A549 (cell line): ENCODE measurements at regions not wholly inside any gene's neighbourhood (a gene's known extent, or its start where the extent isn't known, plus 50 kb on each side); places are given as distances from the start of the nearest gene placed in this dataset.

Experiments used
- CEBPB ChIP-seq, 2 experiments: fragments of >200 bp in 1 of 2; sonication (Bioruptor Twin) in 1 of 2; formaldehyde crosslinking in 1 of 2; IDR thresholded peaks; 2 replicates each; pipeline ENCODE4 v1.6.1; 2012 to 2016
- TF ChIP-seq, protein P1 (sequence below): fragments of >200 bp; sonication (Bioruptor Twin); formaldehyde crosslinking; IDR thresholded peaks from 3 replicates; pipeline ENCODE4 v1.5.1; 2016

DNA sequence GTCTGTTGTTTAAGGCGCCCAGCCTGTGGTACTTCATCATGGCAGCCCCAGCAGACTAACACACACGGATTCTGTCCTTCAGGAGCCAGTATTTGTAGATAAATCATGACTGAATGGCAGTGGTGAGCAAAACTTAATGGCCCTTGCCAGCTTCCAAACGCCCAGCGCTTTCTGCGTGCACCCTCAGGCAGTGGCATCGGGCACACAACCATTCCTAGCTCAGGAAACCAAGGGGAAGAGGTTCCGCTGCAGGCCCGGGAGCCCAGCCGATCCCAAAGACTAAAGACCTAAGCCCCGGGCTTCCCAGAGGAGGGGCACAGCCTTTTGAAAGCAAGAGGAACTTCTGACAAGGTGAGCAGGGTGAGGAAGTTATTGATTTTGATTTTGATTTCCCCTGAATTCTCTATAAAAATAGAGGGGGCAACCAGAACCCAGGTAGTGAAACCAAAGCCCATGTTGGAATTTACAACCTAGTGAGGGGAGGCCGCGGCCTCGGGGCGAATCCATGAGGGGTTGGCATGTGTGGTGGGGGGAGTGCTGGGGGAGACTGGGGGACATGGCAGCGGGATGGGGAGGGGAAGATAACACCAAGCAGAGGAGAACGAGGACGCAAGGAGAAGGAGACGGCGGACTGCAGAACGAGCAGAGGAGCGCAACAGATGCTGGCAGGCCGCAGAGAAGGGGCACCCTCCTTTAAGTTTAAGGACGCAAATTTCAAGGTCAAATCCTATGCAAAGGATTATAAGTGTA is 79.9 kb upstream of the SEPTIN5 start:
- TF ChIP-seq, protein P1, sequence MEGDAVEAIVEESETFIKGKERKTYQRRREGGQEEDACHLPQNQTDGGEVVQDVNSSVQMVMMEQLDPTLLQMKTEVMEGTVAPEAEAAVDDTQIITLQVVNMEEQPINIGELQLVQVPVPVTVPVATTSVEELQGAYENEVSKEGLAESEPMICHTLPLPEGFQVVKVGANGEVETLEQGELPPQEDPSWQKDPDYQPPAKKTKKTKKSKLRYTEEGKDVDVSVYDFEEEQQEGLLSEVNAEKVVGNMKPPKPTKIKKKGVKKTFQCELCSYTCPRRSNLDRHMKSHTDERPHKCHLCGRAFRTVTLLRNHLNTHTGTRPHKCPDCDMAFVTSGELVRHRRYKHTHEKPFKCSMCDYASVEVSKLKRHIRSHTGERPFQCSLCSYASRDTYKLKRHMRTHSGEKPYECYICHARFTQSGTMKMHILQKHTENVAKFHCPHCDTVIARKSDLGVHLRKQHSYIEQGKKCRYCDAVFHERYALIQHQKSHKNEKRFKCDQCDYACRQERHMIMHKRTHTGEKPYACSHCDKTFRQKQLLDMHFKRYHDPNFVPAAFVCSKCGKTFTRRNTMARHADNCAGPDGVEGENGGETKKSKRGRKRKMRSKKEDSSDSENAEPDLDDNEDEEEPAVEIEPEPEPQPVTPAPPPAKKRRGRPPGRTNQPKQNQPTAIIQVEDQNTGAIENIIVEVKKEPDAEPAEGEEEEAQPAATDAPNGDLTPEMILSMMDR, result no peak
- TF ChIP-seq CEBPB (IDR thresholded peaks at IDR 0.05), result no peak
